ENCODE measurements at regions not wholly inside any gene's neighbourhood (a gene's known extent, or its start where the extent isn't known, plus 50 kb on each side); places are given as distances from the start of the nearest gene placed in this dataset.
"Not testable (repeated sequence)": the region's sequence is repeated elsewhere in the genome, so short reads cannot be mapped to it uniquely, and the experiment has no call there.

DNA sequence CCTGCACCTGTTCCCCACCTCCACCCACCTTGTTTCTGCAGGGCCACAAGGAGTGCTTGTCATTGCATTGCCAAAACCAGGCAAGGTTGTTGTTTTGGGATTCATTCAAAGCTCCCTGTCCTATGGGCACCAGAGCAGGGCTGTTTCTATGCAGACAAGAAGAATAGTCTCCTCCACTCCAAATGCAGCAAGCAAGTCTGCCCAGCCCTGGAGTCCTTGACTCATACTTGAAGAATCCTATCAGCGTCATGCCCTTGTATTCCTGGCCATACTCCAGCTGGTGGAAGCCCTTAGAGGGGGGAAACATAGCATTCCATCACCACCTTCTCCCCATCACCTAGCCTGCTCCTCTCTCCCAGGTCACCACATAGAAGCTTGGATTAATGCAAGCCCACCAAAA lies 145.3 kb upstream of the ECI2 start:
- no peak for DNase-seq

- DNase-seq = no peak
Measured at GRCh38 chr6:4280031-4280430, 144.7 kb upstream of the ECI2 start.

DNA sequence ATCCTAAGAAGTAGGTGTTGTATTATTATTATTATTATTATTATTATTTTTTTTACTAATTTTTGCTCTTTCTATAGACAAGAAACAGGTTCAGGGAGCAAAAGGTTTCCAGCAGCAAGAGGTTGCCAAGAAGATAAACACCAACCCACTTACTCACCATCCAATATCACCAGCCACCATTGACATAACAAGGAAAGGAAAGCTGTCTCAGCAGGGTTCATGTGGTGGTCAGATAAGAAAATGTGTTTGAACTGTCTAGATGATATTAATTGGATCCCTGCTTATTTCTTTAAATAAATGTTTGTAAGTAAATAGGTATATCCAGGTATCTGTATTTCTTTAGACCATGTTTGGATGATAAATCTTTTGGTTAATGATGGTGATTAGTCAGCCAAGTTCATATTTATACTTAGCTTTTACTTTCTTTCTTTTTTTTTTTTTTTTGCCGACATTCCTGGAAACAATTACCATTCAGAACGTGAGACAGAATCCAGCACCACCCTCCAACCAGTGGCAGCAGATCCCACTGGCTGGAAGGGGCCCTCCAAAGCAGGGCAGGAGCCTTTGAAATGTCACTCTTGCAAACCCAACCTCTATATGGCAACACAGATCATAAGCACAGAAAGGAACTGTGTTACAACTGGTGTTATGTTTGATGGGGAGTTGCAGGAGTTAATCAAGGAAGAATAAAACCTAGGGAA lies 139.2 kb upstream of the ECI2 start:
- DNase-seq = no peak

- DNase-seq = no peak
Measured at GRCh38 chr6:4272996-4273395, 137.6 kb upstream of the ECI2 start.

DNA sequence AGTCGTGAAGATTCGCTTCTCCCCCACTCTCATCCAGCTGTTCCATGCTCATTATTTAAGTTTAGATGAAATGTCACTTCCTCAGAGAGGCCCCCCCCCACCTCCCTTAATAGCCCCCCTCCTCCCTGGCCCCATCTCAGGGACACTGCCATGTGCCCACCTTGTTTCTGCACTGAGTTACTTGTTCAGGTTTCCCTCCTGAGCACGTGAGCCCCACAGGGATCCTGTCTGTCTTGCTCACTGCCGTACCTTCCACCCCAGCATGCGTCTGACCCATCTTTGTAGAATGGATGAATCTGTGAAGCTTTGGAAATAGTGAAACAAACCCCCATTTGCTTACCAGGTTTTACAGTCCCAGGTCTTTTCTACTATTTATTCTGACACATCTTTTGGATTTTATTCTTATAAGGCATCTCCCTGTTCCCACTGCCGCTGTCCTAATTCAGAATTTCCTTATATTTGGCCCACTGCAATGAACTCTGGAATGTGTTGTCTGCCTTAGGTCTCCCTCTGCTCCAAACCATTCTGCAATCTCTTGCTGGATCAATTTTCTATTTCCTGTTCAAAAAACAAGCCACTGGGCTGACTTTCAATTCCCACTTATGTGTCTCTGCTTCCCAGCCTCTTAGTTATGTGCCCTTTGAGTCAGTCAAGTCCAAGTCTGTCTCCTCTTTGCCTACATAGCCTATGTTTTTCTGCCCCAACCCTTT lies 136.5 kb upstream of the ECI2 start:
- no peak for DNase-seq

DNA sequence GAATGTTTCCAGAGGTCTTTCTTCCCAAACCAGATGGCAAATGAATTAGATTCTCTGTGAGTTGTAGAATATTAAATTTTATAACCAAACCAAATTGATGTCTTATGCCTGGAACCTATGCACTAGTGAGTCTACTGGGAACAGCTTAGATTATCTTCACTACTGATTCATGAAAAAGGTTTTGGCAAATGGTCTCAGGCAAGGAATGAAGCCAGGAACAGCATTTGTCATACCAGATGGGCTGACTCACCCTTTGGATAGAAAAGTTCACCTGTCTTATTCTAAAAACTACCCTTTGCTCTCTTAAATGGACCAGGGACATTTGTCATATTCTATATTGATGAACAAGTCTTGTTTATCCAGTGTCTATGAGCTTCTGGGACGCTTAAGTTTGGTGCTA lies 135.4 kb upstream of the ECI2 start:
- DNase-seq = peak; percentile 31

DNA sequence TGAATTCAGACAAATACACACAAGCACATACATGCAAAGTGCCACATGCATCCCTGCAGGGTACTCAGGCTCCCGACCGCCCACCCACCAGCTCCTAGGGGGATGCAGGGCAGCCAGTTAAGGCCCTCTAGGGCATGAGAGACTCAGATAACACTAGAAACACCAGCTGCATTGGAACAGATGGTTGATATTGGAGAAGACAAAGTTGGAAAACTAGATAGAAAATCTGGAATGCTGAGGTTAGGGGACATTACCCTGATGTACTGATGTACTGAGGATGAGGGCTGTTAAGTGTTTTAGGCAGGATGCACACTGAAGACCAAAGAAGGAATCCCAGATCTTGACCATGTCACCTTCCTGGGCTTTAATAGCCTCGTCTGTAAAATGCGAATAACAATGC lies 134.6 kb upstream of the ECI2 start:
- DNase-seq = no peak

DNA sequence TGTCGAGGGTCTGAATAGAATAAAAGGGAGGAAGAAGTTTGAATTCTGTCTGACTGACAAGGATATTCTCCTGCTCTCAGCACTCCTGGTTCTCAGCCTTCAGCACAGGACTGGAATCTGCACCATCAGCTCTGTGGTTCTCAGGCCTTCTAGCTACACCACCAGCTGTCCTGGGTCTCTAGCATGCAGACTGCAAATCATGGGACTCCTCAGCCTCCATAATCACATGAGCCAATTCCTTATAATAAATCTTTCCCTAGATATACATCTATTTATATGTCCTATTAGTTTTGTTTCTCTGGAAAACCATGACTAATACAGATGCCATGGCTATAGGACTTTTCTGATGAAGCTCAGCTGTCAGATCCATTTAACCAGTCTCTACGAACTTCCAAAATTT lies 132.8 kb upstream of the ECI2 start:
- DNase-seq = no peak

DNA sequence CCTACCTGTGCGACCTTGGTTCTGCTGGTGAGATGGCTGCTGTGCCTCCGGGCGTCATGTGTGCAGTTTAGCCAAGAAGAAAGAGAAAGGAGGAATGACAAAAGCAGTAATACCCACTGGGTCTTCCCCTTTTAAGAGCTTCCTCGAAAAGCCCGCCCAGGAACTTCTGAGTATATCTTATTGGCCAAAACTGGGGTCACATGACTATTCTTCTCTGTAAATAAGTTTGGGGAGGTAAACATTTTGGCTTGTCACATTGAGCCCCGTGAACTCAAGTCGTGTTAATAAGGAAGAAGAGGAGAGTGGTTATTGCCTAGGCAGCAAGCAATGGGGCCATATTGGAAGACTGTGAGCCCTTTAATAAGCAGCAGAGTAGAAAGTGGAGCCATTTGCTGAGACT lies 130.4 kb upstream of the ECI2 start:
- DNase-seq = no peak

GRCh38 chr6:4264601-4265000 lies 129.2 kb upstream of the ECI2 start:
- no peak for DNase-seq

DNA sequence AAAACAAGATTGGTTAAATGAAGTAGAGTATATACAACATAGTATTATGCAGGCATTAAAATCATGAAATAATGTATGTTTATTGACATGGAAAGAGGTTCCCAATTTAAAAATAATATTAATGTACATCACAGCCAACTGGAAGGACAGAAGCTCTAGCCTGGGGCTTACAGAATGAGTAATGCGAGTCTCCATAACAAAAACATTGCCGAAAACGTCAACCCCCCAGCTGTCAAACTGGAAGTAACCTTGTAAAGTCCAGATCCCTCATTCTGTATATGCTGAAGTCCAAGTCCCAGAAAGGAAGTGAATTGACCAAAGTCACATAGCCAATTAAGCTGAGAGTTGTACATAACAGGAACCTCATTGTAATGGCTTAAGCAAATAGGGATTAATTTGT lies 128.7 kb upstream of the ECI2 start:
- DNase-seq = no peak

GRCh38 chr6:4262526-4262925 lies 127.2 kb upstream of the ECI2 start:
- DNase-seq = no peak

DNA sequence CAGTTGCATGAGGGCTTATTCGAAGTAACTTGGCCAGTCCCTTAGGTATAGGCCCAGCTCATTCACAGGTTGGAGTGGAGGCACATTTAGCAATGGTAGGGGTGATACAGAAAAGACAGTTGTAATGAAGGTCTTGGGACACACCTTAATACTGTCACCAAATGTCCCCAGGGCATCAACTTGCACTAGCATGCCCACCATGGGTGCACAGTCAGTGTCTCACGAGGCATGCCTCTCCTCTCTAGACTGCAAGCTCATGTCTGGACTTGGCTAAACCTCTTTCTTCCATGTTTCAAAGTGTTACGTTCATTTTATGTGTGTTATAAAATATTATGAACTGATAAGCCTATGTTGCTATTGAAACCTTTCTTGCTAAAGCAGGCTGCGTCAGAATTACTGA lies 124.0 kb upstream of the ECI2 start:
- DNase-seq = no peak

DNA sequence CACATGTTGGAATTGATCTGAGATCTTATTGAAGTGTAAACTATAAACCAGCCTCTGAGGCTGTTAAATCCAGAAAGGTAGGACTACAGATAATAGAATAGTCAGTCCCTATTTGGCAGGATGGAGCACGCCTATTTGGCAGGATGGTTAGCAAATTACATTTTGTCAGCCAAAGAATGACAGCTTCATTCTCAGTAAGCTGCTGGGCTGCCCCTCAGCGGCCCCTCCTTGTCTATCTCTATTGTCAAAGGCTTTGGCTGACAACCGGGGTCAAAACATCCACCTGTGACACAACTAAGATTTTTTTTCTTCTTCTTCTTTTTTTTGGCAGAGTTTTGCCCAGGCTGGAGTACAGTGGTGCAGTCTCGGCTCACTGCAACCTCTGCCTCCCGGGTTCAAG lies 123.4 kb upstream of the ECI2 start:
- DNase-seq = no peak

GRCh38 chr6:4256969-4257368 lies 121.6 kb upstream of the ECI2 start:
- no peak for DNase-seq

GRCh38 chr6:4253604-4254231 lies 118.3 kb upstream of the ECI2 start:
- DNase-seq = no peak

DNA sequence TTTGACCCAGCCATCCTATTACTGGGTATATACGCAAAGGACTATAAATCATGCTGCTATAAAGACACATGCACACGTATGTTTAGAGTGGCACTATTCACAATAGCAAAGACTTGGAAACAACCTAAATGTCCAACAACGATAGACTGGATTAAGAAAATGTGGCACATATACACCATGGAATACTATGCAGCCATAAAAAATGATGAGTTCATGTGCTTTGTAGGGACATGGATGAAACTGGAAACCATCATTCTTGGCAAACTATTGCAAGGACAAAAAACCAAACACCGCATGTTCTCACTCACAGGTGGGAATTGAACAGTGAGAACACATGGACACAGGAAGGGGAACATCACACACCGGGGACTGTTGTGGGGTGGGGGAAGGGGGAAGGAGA lies 117.1 kb upstream of the ECI2 start:
- DNase-seq = not testable (repeated sequence)

GRCh38 chr6:4250645-4251044 lies 115.3 kb upstream of the ECI2 start:
- DNase-seq = no peak

DNA sequence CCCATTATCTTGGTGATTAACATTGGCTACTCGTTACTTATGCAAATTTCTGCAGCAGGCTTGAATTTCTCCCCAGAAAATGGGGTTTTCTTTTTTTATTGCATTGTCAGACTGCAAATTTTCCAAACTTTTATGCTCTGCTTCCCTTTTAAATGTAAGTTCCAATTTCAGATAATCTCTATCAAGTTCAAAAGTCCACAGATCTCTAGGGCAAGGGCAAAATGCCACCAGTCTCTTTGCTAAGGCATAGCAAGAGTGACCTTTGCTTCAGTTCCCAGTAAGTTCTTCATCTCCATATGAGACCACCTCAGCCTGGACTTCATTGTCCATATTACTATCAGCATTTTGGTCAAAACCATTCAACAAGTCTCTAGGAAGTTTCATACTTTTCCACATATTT lies 108.5 kb upstream of the ECI2 start:
- not testable (repeated sequence) for DNase-seq

DNA sequence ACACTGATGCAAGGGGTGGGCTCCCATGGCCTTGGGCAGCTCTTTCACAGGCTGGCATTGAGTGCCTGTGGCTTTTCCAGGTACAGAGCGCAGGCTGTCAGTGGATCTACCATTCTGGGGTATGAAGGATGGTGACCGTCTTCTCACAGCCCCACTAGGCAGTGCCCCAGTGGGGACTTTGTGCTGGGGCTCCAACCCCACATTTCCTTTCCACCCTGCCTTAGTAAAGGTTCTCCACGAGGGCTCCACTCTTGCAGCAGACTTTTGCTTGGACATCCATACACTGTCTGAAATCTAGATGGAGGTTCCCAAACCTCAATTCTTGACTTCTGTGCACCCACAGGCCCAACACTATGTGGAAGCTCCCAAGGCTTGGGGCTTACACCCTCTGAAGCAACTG lies 107.9 kb upstream of the ECI2 start:
- DNase-seq = no peak

DNA sequence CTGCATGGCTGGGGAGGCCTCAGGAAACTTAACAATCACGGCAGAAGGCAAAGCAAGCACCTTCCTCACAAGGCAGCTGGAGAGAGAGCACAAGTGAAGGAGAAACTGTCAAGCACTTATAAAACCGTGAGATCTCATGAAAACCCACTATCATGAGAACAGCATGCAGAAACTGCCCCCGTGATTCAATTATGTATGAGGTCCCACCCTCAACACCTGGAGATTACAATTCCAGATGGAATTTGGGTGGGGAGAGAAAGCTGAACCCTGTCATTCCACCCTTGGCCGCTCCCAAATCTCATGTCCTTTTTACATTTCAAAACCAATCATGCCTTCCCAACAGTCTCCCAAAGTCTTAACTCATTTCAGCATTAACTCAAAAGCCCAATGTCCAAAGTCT lies 107.2 kb upstream of the ECI2 start:
- DNase-seq = no peak

GRCh38 chr6:4240148-4240547 lies 104.8 kb upstream of the ECI2 start:
- no peak for DNase-seq

DNA sequence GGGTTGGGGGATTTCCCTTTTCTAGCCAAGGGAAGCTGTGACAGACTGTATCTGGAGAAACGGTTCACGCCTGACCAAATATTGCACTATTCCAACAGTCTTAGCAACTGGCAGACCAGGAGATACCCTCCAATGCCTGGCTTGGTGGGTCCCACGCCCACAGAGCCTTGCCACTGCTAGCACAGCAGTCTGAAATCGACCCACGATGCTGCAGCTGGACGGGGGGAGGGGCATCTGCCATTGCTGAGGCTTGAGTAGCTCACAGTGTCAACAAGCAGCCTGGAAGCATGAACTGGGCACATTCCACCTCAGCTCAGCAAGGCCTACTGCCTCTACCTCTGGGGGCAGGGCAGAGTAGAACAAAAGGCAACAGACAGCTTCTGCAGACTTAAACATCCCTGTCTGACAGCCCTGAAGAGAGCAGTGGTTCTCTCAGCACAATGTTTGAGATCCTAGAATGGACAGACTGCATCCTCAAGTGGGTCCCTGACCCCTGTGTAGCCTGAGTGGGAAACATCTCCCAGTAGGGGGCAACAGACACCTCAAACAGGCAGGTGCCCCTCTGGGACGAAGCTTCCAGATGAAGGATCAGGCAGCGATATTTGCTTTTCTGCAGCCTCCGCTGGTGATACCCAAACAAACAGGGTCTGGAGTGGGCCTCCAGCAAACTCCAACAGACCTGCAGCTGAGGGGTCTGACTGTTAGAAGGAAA lies 89.9 kb upstream of the ECI2 start:
- no peak for DNase-seq
